ENCODE measurements at regions not wholly inside any gene's neighbourhood (a gene's known extent, or its start where the extent isn't known, plus 50 kb on each side); places are given as distances from the start of the nearest gene placed in this dataset.

DNA sequence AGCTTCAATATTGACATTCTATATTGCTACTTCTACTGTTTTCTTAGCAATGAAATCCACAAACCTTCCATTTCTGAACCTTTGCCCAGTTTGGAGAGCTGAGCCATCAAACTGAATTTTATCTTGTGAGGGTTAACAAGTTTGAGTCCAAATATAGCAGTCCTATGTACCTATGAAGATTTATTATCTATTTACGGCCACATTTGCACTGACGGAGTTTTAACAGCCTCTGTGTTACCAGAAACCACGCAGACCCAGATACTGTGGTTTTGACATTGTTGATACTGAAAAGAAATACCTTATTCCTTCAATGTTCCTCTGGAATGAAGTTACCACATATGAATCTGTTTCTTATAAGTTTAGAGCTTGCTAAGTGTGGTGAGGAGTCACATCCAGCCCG is 172.6 kb downstream of the FGFR2 start:
- DNase-seq (ENCODE audit: low spot score): no peak

GRCh38 chr10:121426307-121426706 is 171.9 kb downstream of the FGFR2 start:
- no peak for DNase-seq (ENCODE audit: low spot score)
